ENCODE measurements at regions not wholly inside any gene's neighbourhood (a gene's known extent, or its start where the extent isn't known, plus 50 kb on each side); places are given as distances from the start of the nearest gene placed in this dataset.
"Not testable (repeated sequence)": the region's sequence is repeated elsewhere in the genome, so short reads cannot be mapped to it uniquely, and the experiment has no call there.

DNA sequence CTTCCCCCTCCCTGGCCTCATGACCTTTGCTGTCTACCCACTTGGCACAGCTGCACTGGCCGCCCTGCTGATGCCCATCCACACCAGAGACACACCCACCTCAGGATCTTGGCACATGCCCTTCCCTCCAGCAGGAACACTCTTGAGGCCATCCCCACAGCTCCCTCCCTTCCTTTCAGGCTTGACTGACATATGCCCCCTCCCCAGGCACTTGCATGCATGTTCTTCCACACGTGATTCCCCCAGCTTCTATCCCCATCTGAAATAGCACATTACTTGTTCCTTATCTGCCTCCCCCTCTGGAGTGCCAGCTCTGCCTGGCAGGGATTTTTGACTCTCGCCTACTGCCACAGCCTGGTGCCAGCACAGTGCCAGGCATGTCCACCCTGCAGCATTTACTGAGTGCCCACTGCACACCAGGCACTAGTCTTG, 98.5 kb upstream of the SLC25A33 start:
- in situ Hi-C loops (cut with MboI; ENCODE audit: low pct_unique_long_range_greater_than_20kb, low sequenced_read_pairs, unreplicated experiment), result no loop called here
- DNase-seq (ENCODE audit: low spot score), result no peak
- TF ChIP-seq, protein P1, sequence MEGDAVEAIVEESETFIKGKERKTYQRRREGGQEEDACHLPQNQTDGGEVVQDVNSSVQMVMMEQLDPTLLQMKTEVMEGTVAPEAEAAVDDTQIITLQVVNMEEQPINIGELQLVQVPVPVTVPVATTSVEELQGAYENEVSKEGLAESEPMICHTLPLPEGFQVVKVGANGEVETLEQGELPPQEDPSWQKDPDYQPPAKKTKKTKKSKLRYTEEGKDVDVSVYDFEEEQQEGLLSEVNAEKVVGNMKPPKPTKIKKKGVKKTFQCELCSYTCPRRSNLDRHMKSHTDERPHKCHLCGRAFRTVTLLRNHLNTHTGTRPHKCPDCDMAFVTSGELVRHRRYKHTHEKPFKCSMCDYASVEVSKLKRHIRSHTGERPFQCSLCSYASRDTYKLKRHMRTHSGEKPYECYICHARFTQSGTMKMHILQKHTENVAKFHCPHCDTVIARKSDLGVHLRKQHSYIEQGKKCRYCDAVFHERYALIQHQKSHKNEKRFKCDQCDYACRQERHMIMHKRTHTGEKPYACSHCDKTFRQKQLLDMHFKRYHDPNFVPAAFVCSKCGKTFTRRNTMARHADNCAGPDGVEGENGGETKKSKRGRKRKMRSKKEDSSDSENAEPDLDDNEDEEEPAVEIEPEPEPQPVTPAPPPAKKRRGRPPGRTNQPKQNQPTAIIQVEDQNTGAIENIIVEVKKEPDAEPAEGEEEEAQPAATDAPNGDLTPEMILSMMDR (IDR thresholded peaks at IDR 0.05; ENCODE audit: extremely low read depth, insufficient read depth, missing control alignments), result no peak

- TF ChIP-seq, protein P1 (IDR thresholded peaks at IDR 0.05; ENCODE audit: extremely low read depth, insufficient read depth, missing control alignments), result no peak
- in situ Hi-C loops (cut with MboI; ENCODE audit: low pct_unique_long_range_greater_than_20kb, low sequenced_read_pairs, unreplicated experiment), result no loop called here
- no peak for DNase-seq (ENCODE audit: low spot score)
These were observed 97.7 kb upstream of the SLC25A33 start for GRCh38 chr1:9441451-9442133.

- TF ChIP-seq, protein P1 (IDR thresholded peaks at IDR 0.05; ENCODE audit: extremely low read depth, insufficient read depth, missing control alignments), result no peak
- no peak for DNase-seq (ENCODE audit: low spot score)
- in situ Hi-C loops (cut with MboI; ENCODE audit: low pct_unique_long_range_greater_than_20kb, low sequenced_read_pairs, unreplicated experiment), result no loop called here
These were observed 96.9 kb upstream of the SLC25A33 start for GRCh38 chr1:9442278-9442846.

- TF ChIP-seq, protein P1 (IDR thresholded peaks at IDR 0.05; ENCODE audit: extremely low read depth, insufficient read depth, missing control alignments), result no peak
- in situ Hi-C loops (cut with MboI; ENCODE audit: low pct_unique_long_range_greater_than_20kb, low sequenced_read_pairs, unreplicated experiment), result no loop called here
- DNase-seq (ENCODE audit: low spot score), result no peak
These were observed 96.3 kb upstream of the SLC25A33 start for GRCh38 chr1:9442986-9443385.

- TF ChIP-seq, protein P1 (IDR thresholded peaks at IDR 0.05; ENCODE audit: extremely low read depth, insufficient read depth, missing control alignments), result no peak
These were observed 95.3 kb upstream of the SLC25A33 start for GRCh38 chr1:9443913-9444445.

GRCh38 chr1:9444532-9444931, 94.7 kb upstream of the SLC25A33 start:
- TF ChIP-seq, protein P1 (IDR thresholded peaks at IDR 0.05; ENCODE audit: extremely low read depth, insufficient read depth, missing control alignments), result no peak
- in situ Hi-C loops (cut with MboI; ENCODE audit: low pct_unique_long_range_greater_than_20kb, low sequenced_read_pairs, unreplicated experiment), result no loop called here
- no peak for DNase-seq (ENCODE audit: low spot score)

More at GRCh38 chr1:9443913-9444445, 95.3 kb upstream of the SLC25A33 start:
- in situ Hi-C loops (cut with MboI; ENCODE audit: low pct_unique_long_range_greater_than_20kb, low sequenced_read_pairs, unreplicated experiment), result no loop called here
- DNase-seq (ENCODE audit: low spot score), result no peak

DNA sequence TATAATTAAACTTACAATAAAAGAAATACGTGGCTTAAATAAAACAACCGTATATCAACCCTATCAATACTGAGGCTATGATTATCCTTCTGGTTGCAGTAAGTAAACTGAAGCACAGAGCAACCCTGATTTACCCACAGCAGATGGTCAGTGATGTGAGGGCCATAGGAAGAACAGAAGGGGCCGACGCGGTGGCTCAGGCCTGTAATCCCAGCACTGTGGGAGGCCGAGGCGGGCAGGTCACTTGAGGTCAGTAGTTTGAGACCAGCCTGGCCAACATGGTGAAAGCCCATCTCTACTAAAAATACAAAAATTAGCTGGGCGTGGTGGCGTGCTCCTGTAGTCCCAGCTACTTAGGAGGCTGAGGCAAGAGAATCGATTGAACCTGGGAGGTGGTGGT, 94.2 kb upstream of the SLC25A33 start:
- DNase-seq (ENCODE audit: low spot score); in situ Hi-C loops (cut with MboI; ENCODE audit: low pct_unique_long_range_greater_than_20kb, low sequenced_read_pairs, unreplicated experiment): not testable (repeated sequence)
